NB4 (cell line): ENCODE measurements at regions not wholly inside any gene's neighbourhood (a gene's known extent, or its start where the extent isn't known, plus 50 kb on each side); places are given as distances from the start of the nearest gene placed in this dataset.

ENCODE experiments used
- CTCF ChIP-seq: IDR thresholded peaks from one replicate; pipeline ENCODE4 v1.5.1; 2012; ENCODE audit warnings: low read depth, low read length
- POLR2A ChIP-seq: IDR thresholded peaks from 2 replicates; pipeline ENCODE4 v1.6.1; 2011; ENCODE audit warnings: mild to moderate bottlenecking; ENCODE audit not compliant: insufficient read length; ENCODE audit errors: extremely low read depth

- TF ChIP-seq CTCF, result no peak
- TF ChIP-seq POLR2A, result no peak
Measured at GRCh38 chr5:16346380-16346779, 119.2 kb downstream of the ZNF622 start.
